ENCODE measurements at regions not wholly inside any gene's neighbourhood (a gene's known extent, or its start where the extent isn't known, plus 50 kb on each side); places are given as distances from the start of the nearest gene placed in this dataset.

- Histone ChIP-seq H3K4me3 (ENCODE audit: insufficient read depth, low read depth, low read length, poor library complexity, severe bottlenecking) (no peak overlapping the region), H3K27ac (ENCODE audit: insufficient read depth, low read length, poor library complexity, severe bottlenecking) (no peak overlapping the region), H3K27me3 (replicated peaks; ENCODE audit: control insufficient read depth, insufficient read depth, low read length, poor library complexity, severe bottlenecking) (no peaks in the 10 kb centered on the region), H3K36me3 (ENCODE audit: control insufficient read depth, insufficient read depth, low read length) (no peaks in the 10 kb centered on the region), H3K4me1 (ENCODE audit: control insufficient read depth, insufficient read depth, low read length, poor library complexity, severe bottlenecking) (no peaks in the 10 kb centered on the region), H3K9me3 (ENCODE audit: control insufficient read depth, low read length) (no peaks in the 10 kb centered on the region)
- DNase-seq = no peak
Observed at GRCh38 chr18:38023871-38024270, 458.3 kb upstream of the CELF4 start.

GRCh38 chr18:38022234-38022633, 456.6 kb upstream of the CELF4 start:
- H3K27ac ChIP-seq (ENCODE audit: insufficient read depth, low read length, poor library complexity, severe bottlenecking) = no peak overlapping the region
- no peaks in the 10 kb centered on the region for H3K4me1 ChIP-seq (ENCODE audit: control insufficient read depth, insufficient read depth, low read length, poor library complexity, severe bottlenecking)
- no peak for DNase-seq
- H3K36me3 ChIP-seq (ENCODE audit: control insufficient read depth, insufficient read depth, low read length) = no peaks in the 10 kb centered on the region
- H3K4me3 ChIP-seq (ENCODE audit: insufficient read depth, low read depth, low read length, poor library complexity, severe bottlenecking) = no peak overlapping the region
- H3K9me3 ChIP-seq (ENCODE audit: control insufficient read depth, low read length) = no peaks in the 10 kb centered on the region
- no peaks in the 10 kb centered on the region for H3K27me3 ChIP-seq (replicated peaks; ENCODE audit: control insufficient read depth, insufficient read depth, low read length, poor library complexity, severe bottlenecking)

GRCh38 chr18:38019292-38019691, 453.7 kb upstream of the CELF4 start:
- no peaks in the 10 kb centered on the region for H3K4me1 ChIP-seq (ENCODE audit: control insufficient read depth, insufficient read depth, low read length, poor library complexity, severe bottlenecking)
- H3K4me3 ChIP-seq (ENCODE audit: insufficient read depth, low read depth, low read length, poor library complexity, severe bottlenecking) = no peak overlapping the region
- H3K36me3 ChIP-seq (ENCODE audit: control insufficient read depth, insufficient read depth, low read length) = no peaks in the 10 kb centered on the region
- no peaks in the 10 kb centered on the region for H3K27me3 ChIP-seq (replicated peaks; ENCODE audit: control insufficient read depth, insufficient read depth, low read length, poor library complexity, severe bottlenecking)
- H3K9me3 ChIP-seq (ENCODE audit: control insufficient read depth, low read length) = no peaks in the 10 kb centered on the region
- H3K27ac ChIP-seq (ENCODE audit: insufficient read depth, low read length, poor library complexity, severe bottlenecking) = no peak overlapping the region
- DNase-seq = no peak

- Histone ChIP-seq H3K27me3 (replicated peaks; ENCODE audit: control insufficient read depth, insufficient read depth, low read length, poor library complexity, severe bottlenecking) (no peaks in the 10 kb centered on the region), H3K9me3 (ENCODE audit: control insufficient read depth, low read length) (no peaks in the 10 kb centered on the region), H3K4me1 (ENCODE audit: control insufficient read depth, insufficient read depth, low read length, poor library complexity, severe bottlenecking) (no peaks in the 10 kb centered on the region), H3K4me3 (ENCODE audit: insufficient read depth, low read depth, low read length, poor library complexity, severe bottlenecking) (no peak overlapping the region), H3K36me3 (ENCODE audit: control insufficient read depth, insufficient read depth, low read length) (no peaks in the 10 kb centered on the region), H3K27ac (ENCODE audit: insufficient read depth, low read length, poor library complexity, severe bottlenecking) (no peak overlapping the region)
- DNase-seq = no peak
Observed at GRCh38 chr18:38010971-38011857, 445.6 kb upstream of the CELF4 start.

- H3K9me3 ChIP-seq (ENCODE audit: control insufficient read depth, low read length) = no peaks in the 10 kb centered on the region
- no peak overlapping the region for H3K27ac ChIP-seq (ENCODE audit: insufficient read depth, low read length, poor library complexity, severe bottlenecking)
- no peaks in the 10 kb centered on the region for H3K4me1 ChIP-seq (ENCODE audit: control insufficient read depth, insufficient read depth, low read length, poor library complexity, severe bottlenecking)
- H3K27me3 ChIP-seq (replicated peaks; ENCODE audit: control insufficient read depth, insufficient read depth, low read length, poor library complexity, severe bottlenecking) = no peaks in the 10 kb centered on the region
- no peaks in the 10 kb centered on the region for H3K36me3 ChIP-seq (ENCODE audit: control insufficient read depth, insufficient read depth, low read length)
- no peak for DNase-seq
- H3K4me3 ChIP-seq (ENCODE audit: insufficient read depth, low read depth, low read length, poor library complexity, severe bottlenecking) = no peak overlapping the region
Observed at GRCh38 chr18:38010037-38010436, 444.4 kb upstream of the CELF4 start.

- H3K27ac ChIP-seq (ENCODE audit: insufficient read depth, low read length, poor library complexity, severe bottlenecking) = no peak overlapping the region
- no peak for DNase-seq
- no peak overlapping the region for H3K4me3 ChIP-seq (ENCODE audit: insufficient read depth, low read depth, low read length, poor library complexity, severe bottlenecking)
- H3K27me3 ChIP-seq (replicated peaks; ENCODE audit: control insufficient read depth, insufficient read depth, low read length, poor library complexity, severe bottlenecking) = no peaks in the 10 kb centered on the region
- no peaks in the 10 kb centered on the region for H3K9me3 ChIP-seq (ENCODE audit: control insufficient read depth, low read length)
- H3K36me3 ChIP-seq (ENCODE audit: control insufficient read depth, insufficient read depth, low read length) = no peaks in the 10 kb centered on the region
- no peaks in the 10 kb centered on the region for H3K4me1 ChIP-seq (ENCODE audit: control insufficient read depth, insufficient read depth, low read length, poor library complexity, severe bottlenecking)
Observed at GRCh38 chr18:38009320-38009719, 443.7 kb upstream of the CELF4 start.

GRCh38 chr18:38007676-38008330, 442.2 kb upstream of the CELF4 start:
- DNase-seq = no peak
- Histone ChIP-seq H3K27ac (ENCODE audit: insufficient read depth, low read length, poor library complexity, severe bottlenecking) (no peak overlapping the region), H3K27me3 (replicated peaks; ENCODE audit: control insufficient read depth, insufficient read depth, low read length, poor library complexity, severe bottlenecking) (no peaks in the 10 kb centered on the region), H3K4me1 (ENCODE audit: control insufficient read depth, insufficient read depth, low read length, poor library complexity, severe bottlenecking) (no peaks in the 10 kb centered on the region), H3K36me3 (ENCODE audit: control insufficient read depth, insufficient read depth, low read length) (no peaks in the 10 kb centered on the region), H3K4me3 (ENCODE audit: insufficient read depth, low read depth, low read length, poor library complexity, severe bottlenecking) (no peak overlapping the region), H3K9me3 (ENCODE audit: control insufficient read depth, low read length) (no peaks in the 10 kb centered on the region)

- Histone ChIP-seq H3K9me3 (ENCODE audit: control insufficient read depth, low read length) (no peaks in the 10 kb centered on the region), H3K36me3 (ENCODE audit: control insufficient read depth, insufficient read depth, low read length) (no peaks in the 10 kb centered on the region), H3K27ac (ENCODE audit: insufficient read depth, low read length, poor library complexity, severe bottlenecking) (no peak overlapping the region), H3K4me1 (ENCODE audit: control insufficient read depth, insufficient read depth, low read length, poor library complexity, severe bottlenecking) (no peaks in the 10 kb centered on the region), H3K4me3 (ENCODE audit: insufficient read depth, low read depth, low read length, poor library complexity, severe bottlenecking) (no peak overlapping the region), H3K27me3 (replicated peaks; ENCODE audit: control insufficient read depth, insufficient read depth, low read length, poor library complexity, severe bottlenecking) (no peaks in the 10 kb centered on the region)
- no peak for DNase-seq
Observed at GRCh38 chr18:38007026-38007425, 441.4 kb upstream of the CELF4 start.

- no peaks in the 10 kb centered on the region for H3K36me3 ChIP-seq (ENCODE audit: control insufficient read depth, insufficient read depth, low read length)
- H3K27ac ChIP-seq (ENCODE audit: insufficient read depth, low read length, poor library complexity, severe bottlenecking) = no peak overlapping the region
- DNase-seq = no peak
- no peaks in the 10 kb centered on the region for H3K4me1 ChIP-seq (ENCODE audit: control insufficient read depth, insufficient read depth, low read length, poor library complexity, severe bottlenecking)
- H3K4me3 ChIP-seq (ENCODE audit: insufficient read depth, low read depth, low read length, poor library complexity, severe bottlenecking) = no peak overlapping the region
- no peaks in the 10 kb centered on the region for H3K27me3 ChIP-seq (replicated peaks; ENCODE audit: control insufficient read depth, insufficient read depth, low read length, poor library complexity, severe bottlenecking)
- H3K9me3 ChIP-seq (ENCODE audit: control insufficient read depth, low read length) = no peaks in the 10 kb centered on the region
Observed at GRCh38 chr18:38006541-38006940, 440.9 kb upstream of the CELF4 start.

- no peaks in the 10 kb centered on the region for H3K36me3 ChIP-seq (ENCODE audit: control insufficient read depth, insufficient read depth, low read length)
- H3K9me3 ChIP-seq (ENCODE audit: control insufficient read depth, low read length) = no peaks in the 10 kb centered on the region
- no peaks in the 10 kb centered on the region for H3K4me1 ChIP-seq (ENCODE audit: control insufficient read depth, insufficient read depth, low read length, poor library complexity, severe bottlenecking)
- no peak overlapping the region for H3K27ac ChIP-seq (ENCODE audit: insufficient read depth, low read length, poor library complexity, severe bottlenecking)
- H3K27me3 ChIP-seq (replicated peaks; ENCODE audit: control insufficient read depth, insufficient read depth, low read length, poor library complexity, severe bottlenecking) = no peaks in the 10 kb centered on the region
- no peak for DNase-seq
- H3K4me3 ChIP-seq (ENCODE audit: insufficient read depth, low read depth, low read length, poor library complexity, severe bottlenecking) = no peak overlapping the region
Observed at GRCh38 chr18:37997695-37998094, 432.1 kb upstream of the CELF4 start.

Data from effector memory CD4-positive, alpha-beta T cell (primary cell).